ENCODE measurements at regions not wholly inside any gene's neighbourhood (a gene's known extent, or its start where the extent isn't known, plus 50 kb on each side); places are given as distances from the start of the nearest gene placed in this dataset.

- no peaks in the 10 kb centered on the region for H3K36me3 ChIP-seq
- no peak overlapping the region for H3K27ac ChIP-seq
- H3K27me3 ChIP-seq = no peaks in the 10 kb centered on the region
- ATAC-seq = no peak
- no peaks in the 10 kb centered on the region for H3K9me3 ChIP-seq
- no peak for DNase-seq
- WGBS, 2 donors = 63 to 72% methylated on average over 5 of the region's 5 CpGs
- no peak overlapping the region for H3K4me3 ChIP-seq
- no peak for TF ChIP-seq CTCF (IDR thresholded peaks at IDR 0.05)
- no peaks in the 10 kb centered on the region for H3K4me1 ChIP-seq
- no peak for FAIRE-seq
- intact Hi-C loops (cut with DNase I) = no loop called here
Observed at GRCh38 chr11:113634940-113635575, 71.0 kb downstream of the TMPRSS5 start.

GRCh38 chr11:113632981-113633380 is 73.1 kb downstream of the TMPRSS5 start:
- Histone ChIP-seq H3K27ac (no peak overlapping the region), H3K9me3 (no peaks in the 10 kb centered on the region), H3K27me3 (no peaks in the 10 kb centered on the region), H3K4me1 (peaks cover 0 to 3% (median 0%) of the 10 kb centered on the region in 3 donors), H3K4me3 (no peak overlapping the region), H3K36me3 (no peaks in the 10 kb centered on the region)
- FAIRE-seq = no peak
- no peak for DNase-seq
- no peak for TF ChIP-seq CTCF (IDR thresholded peaks at IDR 0.05)
- intact Hi-C loops (cut with DNase I) = no loop called here
- 63 to 86% methylated on average over 2 of the region's 2 CpGs for WGBS, 2 donors
- ATAC-seq = no peak

DNA sequence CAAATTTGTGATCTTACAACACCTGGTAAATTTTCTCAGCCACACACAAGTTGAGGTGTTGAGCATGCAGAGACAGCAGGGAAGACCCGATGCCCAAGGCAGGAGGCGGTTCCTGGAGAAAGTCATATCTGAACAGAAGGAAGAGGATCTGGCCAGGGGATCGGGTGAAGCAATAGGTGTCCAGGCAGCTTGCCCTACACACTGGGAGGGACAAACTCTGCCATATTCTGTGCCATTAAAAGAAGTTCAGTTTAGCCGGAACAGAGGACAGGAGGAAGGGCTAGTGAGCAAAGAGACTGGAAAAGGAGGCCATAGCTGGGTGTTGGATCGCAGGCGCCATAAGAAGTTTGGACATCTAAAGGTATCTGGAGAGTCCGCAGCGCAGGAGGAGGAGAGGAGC is 76.5 kb downstream of the TMPRSS5 start:
- 86 to 89% methylated on average over 8 of the region's 8 CpGs for WGBS, 2 donors
- Histone ChIP-seq H3K4me1 (peaks cover 0 to 3% (median 0%) of the 10 kb centered on the region in 3 donors), H3K27ac (peak overlapping the region in 1 of 4 donors; percentile 58), H3K27me3 (no peaks in the 10 kb centered on the region), H3K36me3 (no peaks in the 10 kb centered on the region), H3K4me3 (no peak overlapping the region), H3K9me3 (no peaks in the 10 kb centered on the region)
- no peak for TF ChIP-seq CTCF (IDR thresholded peaks at IDR 0.05)
- DNase-seq = no peak
- no peak for ATAC-seq
- intact Hi-C loops (cut with DNase I) = no loop called here
- no peak for FAIRE-seq

DNA sequence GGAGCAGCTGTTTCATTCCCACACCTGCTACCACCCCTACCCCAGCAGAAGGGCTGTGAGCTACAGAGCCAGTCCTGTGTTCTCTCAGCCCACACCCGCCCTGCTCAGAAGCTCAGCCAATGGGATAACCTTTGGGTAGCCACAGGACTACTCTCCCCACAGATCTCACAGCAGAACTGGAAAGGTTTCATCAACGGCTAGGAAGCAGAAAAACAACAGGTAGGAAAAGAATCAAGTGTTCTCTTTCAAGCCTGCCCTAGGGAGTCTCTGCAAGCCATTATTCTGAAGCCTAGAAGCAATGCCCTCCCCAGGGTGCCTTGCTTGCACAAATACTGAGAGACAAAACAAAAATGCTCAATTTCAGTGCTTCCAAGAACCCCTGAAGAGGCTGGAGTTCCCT is 77.2 kb downstream of the TMPRSS5 start:
- ATAC-seq (peak; percentile 91 to 100 (median 99)), DNase-seq (peak in 5 of 6 donors; percentile 37 to 75 (median 61)), FAIRE-seq (no peak)
- 11 to 18% methylated on average over 2 of the region's 2 CpGs for WGBS, 2 donors
- Histone ChIP-seq H3K27me3 (no peaks in the 10 kb centered on the region), H3K36me3 (no peaks in the 10 kb centered on the region), H3K27ac (peak overlapping the region in 2 of 4 donors; percentile 41 to 58), H3K4me1 (peaks cover 0 to 3% (median 0%) of the 10 kb centered on the region in 3 donors), H3K9me3 (no peaks in the 10 kb centered on the region), H3K4me3 (no peak overlapping the region)
- intact Hi-C loops (cut with DNase I) = no loop called here
- no peak for TF ChIP-seq CTCF (IDR thresholded peaks at IDR 0.05)

- ATAC-seq (no peak), DNase-seq (no peak), FAIRE-seq (no peak)
- Histone ChIP-seq H3K4me3 (no peak overlapping the region), H3K9me3 (no peaks in the 10 kb centered on the region), H3K36me3 (no peaks in the 10 kb centered on the region), H3K27ac (no peak overlapping the region), H3K4me1 (peaks cover 0 to 3% (median 0%) of the 10 kb centered on the region in 3 donors), H3K27me3 (no peaks in the 10 kb centered on the region)
- no peak for TF ChIP-seq CTCF (IDR thresholded peaks at IDR 0.05)
- 84 to 85% methylated on average over 3 of the region's 3 CpGs for WGBS, 2 donors
- intact Hi-C loops (cut with DNase I) = no loop called here
Observed at GRCh38 chr11:113627946-113628345, 78.2 kb downstream of the TMPRSS5 start.
